ENCODE measurements at regions not wholly inside any gene's neighbourhood (a gene's known extent, or its start where the extent isn't known, plus 50 kb on each side); places are given as distances from the start of the nearest gene placed in this dataset.
"Not testable (repeated sequence)": the region's sequence is repeated elsewhere in the genome, so short reads cannot be mapped to it uniquely, and the experiment has no call there.

DNA sequence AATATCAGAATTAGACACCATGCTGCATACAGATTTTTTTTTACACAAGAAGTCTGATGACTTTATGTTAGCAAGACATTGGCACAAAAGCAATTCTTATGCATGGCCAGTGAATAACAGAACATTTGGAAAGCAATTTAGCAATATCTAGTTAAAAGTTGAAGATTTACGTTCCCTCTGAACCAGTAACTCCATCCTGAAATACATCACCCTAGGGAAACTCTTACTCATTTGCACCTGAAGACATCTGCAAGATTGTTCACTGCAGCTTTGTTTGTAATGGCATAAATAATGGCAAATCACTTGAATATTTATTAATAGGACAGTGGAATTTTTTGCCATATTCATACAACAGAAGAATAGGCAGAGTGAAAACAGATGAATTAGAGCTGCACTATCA lies 670.0 kb upstream of the NOVA1 start:
- no peak for FAIRE-seq

DNA sequence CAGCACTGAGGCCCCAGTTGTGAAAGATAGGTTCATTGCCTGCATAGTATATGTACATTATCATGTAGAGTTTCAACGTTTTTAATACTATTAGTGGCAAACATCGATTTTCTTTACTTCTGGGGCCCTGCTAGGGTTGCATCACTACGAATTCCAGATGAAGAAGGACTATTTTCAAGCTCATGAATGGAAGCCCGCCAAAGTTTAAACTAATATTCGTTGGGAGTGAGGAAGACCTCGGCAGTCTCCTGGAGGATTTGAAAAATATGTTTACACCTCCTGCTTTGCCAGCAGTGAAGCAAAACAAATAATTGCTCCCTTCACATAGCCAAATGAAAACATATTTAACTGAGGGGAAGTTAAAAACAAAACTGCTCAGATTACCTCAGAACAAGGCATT lies 672.9 kb upstream of the NOVA1 start:
- no peak for FAIRE-seq

DNA sequence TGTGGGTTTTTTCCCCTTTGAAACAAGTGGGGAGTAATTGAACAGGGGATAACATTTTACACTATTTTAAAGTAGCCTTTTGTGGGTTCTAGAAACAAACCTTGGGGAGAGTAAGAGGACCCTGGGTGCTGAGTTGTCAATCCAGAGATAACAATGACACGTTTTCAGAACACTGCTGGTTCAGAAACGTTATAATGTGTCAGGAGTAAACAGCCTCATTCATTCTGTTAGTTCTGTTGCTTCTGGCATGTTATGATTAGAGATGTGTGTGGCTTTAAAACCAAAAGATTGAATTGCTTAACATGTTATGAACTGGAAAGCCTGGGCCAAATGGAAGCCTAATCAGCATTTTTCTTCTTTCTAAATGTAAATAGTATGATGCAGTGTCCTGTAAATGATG lies 680.5 kb upstream of the NOVA1 start:
- no peak for FAIRE-seq

DNA sequence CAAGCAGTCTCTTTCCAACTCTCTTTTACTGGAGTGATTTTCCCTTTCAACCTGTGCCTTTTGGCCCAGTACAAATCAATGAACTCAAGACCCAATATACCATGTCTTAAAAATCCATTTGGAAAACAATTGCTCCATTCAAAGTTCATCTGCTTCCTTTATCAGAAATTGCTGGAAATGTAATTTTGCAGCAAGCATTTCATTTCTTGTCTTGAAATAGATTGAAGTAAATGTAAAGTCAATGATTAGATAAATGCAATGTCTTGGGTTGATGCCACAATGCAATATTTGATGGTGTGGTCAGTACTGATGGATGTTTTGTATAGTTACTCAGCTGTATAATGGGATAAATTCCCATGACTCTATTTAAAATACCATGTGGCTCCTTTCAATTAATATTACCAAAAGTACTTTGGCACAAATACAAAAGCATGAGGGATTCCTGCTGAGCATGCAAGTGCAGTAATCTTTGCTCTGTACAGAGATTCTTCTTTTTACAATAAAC lies 707.7 kb upstream of the NOVA1 start:
- FAIRE-seq, result no peak

DNA sequence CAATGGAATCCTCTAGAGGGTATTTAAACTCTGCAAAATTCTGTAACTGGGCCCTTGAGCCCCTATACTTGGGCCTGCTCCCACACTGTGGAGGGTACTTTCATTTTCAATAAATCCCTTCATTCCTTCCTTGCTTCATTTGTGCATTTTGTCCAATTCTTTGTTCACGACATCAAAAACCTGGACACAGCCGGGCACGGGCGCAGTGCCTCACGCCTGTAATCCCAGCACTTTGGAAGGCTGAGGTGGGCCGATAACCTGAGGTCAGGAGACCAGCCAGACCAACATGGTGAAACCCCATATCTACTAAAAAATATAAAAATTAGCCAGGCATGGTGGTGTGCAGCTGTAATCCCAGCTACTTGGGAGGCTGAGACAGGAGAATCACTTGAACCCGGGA lies 714.9 kb upstream of the NOVA1 start:
- not testable (repeated sequence) for FAIRE-seq

DNA sequence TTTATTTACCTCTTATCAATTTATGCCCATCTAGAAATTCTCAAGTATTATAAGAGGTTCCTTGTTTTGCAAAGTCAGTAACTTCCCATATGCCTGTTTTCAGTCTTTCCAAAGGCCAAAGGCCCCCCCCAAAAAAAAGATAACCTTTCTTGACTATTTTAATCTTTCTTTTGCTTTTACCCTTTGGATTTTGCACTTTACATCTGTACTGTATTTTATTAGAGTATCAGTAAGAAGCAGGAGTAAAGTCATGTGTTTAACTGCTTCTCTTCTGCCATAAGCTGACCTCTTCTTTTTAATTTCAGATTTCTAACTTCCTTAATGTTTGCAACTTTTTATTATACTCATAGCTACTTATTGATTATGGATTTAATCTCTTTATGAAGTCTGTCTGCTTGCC lies 716.4 kb upstream of the NOVA1 start:
- FAIRE-seq, result no peak

DNA sequence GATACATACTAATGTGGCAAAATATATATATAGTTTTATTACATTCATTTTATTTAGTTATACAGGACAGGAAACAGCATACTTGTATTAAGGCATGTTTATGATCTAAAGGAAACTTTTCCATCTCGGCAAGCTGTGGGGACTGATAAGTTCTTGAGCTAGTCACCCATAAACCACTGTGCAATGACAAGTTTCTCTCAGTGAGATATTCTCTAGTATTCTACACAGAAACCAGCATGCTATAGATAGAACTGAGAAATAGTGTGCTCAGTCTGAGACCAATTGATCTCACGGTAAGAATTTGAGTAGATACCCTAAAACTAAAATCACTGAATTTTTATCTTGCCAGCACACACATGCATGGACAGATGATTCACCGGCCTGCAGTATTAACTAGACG lies 717.6 kb upstream of the NOVA1 start:
- no peak for FAIRE-seq

DNA sequence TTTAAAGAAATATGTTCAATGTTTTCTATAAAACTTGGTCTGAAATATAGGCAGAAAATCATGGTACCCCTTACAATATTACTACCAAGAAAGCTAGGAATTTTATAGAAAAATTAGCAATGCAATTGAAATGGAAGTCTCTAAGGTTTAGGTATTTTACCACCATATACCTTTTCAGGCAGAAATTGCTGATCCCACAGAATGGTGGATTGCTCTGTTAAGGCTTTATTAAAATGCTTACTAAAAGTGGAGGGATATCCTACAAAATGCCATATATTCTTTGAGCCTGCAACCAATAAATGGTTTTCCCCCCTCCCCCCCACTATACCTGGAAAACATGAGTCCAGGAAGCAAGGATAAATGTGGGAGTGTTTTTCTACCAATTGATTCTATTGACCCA lies 718.1 kb upstream of the NOVA1 start:
- no peak for FAIRE-seq

DNA sequence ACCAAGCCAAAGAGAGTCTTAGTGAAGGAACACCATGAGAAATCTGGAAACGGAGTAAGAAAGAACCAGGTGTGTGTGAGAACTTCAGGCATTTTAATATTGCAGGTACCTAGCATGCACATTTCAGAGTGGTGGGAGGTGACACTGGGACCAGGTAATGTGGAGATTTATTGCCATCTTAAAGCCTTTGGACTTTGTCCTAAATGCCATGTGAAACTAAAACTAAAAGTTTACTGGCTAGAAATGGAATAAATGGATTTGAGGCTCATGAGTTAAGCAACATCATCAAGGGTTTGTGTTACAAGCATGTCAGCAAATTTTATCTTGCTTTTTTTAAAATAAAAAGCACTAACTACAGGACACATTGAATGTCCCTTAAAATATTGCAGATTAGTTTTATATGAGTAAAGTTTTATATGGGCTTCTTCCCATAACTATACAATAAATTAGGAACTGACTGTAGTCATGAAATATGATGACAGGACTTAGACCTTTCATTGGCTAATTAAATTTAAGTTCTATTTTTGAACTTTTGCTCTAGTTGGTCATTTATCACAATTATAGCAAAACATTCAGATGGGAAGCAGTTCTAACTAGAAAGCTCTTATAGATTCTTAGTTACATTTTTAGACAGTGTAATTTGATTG lies 721.1 kb upstream of the NOVA1 start:
- no peak for FAIRE-seq

DNA sequence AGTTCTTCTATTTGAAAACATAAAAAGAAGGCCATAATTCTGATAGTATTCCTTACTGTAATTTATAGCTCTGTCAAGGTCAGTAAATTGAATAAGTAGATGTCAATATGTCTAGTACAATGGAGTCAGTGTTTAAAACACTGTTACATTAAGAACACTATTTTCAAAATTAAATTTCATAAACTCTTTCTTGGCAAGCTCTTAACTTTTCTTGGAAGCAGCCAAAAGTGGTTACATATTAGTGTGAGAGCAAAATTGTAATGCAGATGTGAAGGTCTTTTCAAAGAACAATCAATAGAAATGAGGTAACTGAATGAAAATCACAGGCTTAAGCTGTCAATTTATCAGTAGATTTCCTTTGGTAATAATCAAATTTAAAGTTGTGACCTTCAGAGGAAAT lies 722.4 kb upstream of the NOVA1 start:
- FAIRE-seq, result no peak

DNA sequence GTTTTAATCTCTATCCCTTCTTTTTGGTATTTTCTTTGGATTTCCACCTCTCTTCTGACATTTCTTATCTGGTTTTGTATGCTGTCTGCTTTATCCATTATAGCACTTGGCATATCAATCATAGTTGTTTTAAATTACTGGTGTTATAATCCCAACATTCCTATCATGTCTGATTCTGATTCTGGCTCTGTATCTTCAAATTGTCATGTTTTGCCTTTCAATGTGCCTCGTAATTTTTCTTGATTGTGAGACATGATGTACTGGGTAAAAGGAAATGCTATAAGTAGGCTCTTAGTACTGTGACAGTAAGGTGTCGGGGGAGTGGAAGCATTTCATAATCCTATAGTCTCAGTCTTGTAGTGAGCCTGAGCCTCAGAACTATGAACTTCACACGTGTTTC lies 729.3 kb upstream of the NOVA1 start:
- FAIRE-seq, result no peak

DNA sequence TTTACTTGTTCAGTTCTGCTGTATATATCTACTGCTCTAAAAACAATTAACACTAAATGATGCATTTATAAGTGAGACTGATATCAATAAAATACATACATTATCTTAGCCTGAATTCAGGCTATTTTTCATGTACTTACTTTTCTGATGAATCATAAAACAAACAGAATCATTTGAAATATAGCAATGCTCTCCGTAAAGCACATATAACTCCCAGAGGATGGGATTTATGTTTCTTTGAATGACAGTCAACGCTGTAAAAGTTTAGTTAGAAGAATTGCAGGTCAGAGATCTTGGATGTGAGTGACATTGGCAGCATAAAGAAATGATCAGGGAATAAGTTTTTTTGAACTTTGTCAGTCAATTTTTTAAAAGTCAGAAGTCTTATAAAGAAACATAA lies 740.2 kb upstream of the NOVA1 start:
- no peak for FAIRE-seq

DNA sequence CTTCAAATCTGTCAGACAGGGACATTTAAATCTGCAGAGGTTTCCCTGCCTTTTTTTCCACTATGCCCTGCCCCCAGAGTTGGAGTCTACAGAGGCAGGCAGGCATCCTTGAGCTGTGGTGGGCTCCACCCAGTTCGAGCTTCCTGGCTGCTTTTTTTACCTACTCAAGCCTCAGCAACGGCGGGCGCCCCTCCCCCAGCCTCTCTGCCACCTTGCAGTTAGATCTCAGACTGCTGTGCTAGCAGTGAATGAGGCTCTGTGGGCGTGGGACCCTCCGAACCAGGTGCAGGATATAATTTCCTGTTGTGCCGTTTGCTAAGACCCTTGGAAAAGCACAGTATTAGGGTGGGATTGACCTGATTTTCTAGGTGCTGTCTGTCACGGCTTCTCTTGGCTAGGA lies 765.2 kb upstream of the NOVA1 start:
- not testable (repeated sequence) for FAIRE-seq

DNA sequence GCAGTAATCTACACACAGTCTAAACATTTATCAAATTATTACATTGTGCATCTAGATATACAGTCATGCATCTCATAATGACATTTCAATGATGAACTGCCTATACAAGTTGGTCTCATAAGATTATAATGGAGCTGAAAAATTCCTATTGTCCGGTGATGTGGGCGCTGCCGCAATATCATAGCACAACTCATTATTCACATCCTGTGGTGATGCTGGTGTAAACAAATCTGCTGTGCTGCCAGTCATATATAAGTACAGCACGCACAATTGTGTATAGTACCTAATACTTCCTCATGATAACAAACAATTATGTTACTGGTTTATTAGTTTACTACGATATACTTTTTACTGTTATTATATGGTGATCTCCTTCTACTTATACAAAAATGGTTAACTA lies 768.8 kb upstream of the NOVA1 start:
- no peak for FAIRE-seq

DNA sequence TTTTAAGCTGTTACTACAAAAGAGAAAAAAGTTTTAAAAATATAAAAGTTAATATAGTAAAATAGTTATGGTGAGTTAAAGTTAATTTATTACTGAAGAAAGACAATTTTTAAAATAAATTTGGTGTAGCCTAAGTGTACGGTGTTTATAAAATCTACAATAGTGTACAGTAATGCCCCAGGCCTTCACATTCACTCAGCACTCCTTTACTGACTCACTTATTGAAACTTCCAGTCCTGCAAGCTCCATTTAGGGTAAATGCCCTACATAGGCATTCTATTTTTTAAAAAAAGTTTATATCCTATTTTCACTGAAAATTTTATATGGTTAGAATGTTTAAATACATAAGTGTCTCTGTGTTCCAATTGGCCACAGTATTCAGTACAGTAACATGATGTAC lies 769.5 kb upstream of the NOVA1 start:
- FAIRE-seq, result no peak

DNA sequence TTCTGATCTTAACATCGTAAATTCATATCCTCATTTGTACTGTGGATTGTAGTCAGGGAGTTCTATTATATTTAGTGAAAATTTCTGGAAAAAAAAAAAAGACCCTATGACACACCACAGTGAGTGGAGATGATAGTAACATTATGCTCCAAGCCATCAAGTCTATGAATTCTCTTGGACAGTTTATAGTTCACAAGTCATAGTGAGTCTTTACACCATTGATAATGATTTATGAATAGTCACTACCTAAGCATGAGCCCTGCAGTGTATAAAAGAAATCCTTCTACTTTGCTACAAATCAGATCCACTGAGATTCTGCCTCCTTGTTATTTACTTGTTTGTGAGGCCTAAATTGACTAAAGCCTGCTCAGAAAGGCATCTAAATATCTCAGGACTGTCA lies 772.2 kb upstream of the NOVA1 start:
- FAIRE-seq, result no peak

DNA sequence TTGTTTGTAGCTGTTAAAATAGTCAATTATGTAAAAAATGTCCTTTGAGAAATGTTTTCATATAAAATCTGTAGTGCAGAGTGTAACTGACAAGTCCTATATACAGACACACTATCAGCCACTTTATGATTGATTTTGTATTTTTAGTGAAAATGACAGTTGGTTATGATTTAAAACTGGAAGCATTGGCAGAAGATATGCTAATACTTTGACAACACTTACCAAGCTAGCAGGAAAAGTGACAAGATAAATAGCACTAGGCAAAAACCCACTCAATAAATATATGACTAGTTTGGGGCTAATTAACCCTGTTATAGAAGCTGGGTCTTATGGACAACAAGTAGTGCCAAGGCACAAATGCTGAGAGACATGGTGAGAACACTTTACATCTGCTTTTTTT lies 772.9 kb upstream of the NOVA1 start:
- FAIRE-seq, result no peak

DNA sequence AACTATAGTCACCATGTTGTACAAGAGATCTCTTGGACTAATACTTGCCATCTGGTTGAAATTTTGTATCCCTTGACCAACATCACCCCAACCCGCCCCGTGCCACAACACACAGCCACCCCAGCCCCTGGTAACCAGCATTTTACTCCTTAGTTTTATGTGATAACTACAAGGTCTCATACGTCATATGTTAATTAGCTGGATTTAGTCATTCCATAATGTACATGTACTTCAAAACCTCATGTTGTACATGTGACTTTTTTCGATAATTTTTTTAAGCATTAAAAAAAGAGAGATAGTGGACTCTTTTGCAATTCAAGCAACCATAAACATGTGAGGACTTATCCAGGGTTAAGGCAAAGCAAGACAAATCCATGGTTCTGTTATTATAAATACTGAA lies 773.4 kb upstream of the NOVA1 start:
- FAIRE-seq, result no peak

DNA sequence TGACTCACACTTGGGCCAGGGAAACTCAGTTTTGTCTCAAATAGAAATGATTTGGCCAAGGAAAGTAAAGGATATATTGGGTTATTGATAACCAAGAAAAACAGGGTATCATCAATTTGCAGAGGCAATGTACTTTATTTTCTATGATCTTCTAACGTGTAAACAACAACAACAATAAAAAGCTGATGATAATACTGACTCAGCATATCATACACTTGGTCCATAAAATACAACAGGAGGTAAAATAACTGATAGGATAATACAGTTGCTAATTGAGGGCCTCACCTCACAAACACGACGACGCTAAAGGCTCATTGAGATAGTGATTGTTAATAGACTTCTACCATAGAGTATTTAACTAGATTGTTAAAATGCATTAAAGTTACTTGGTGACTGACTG lies 774.0 kb upstream of the NOVA1 start:
- FAIRE-seq, result no peak

DNA sequence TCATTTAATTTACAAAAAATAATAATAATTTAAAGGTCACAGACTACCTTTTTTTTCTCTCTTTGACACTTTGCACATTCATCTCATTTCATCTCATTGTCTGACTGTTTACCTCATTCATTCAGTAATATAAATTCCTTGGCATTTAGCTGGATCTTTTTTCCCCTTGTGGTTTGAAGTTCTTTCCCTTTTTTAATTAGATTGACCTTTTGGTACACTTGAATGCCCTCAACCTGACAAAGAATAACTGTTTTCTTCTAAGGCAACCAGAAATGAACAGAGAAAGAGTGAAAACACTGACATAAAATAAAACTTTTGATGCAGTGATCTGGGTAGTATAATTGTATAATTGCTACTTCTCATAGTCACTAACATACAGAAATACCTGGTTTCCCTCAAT lies 774.9 kb upstream of the NOVA1 start:
- peak; percentile 98 for FAIRE-seq

DNA sequence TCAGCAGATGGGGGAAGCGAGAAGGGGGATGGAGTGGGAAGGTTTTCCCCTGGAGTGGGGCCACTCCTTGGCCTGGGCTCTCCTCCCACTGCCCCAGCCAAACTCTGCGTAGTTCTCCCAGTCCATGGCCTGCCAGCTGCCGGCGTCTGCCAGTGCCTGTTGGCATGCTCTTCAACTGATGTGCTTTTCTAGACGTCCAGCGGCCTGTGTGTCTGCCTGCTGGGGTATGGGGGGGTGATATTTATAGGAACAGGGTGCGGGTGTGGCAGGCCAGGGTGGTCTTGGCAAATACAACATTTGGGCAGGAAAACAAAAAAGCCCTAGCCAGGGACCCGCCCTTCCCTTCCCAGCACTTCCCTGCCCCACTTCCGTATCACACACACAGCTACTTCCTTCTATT lies 786.3 kb upstream of the NOVA1 start:
- no peak for FAIRE-seq

DNA sequence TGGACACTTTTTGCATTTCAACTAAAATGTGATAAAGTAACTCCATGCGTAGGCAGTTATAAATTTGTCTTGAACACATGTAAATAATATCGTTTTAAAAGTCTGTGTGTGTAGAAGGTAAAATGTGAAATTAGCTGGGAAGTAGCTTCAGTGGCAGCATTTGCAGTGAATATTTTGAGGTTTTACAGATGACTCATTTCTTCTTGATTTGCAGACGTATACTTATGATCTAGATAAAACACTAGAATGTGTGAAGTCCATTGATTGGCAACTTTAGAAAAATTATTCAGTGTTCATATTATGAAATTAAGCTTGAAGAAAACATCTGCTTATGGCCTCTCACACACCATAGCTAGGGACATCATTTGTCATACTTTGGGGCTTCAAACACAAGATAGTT lies 788.6 kb upstream of the NOVA1 start:
- FAIRE-seq, result no peak

DNA sequence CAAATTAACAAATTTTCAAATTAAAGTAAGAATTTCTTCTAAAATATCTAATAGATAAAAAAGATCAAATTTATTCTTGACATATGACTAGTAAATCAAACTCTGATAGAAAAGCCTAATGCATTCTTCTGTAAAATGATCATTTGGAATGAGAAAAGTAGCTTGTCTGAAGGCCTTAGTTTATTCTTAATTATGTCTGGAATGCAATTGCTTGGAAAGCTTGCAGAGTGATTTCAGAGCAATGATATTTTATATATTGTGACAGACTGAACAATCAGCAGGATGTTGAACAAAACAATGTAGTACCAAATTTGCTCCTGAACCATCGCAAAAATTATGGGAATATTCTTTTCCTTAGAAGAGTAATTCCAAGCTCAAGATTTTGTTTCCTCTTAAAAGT lies 789.6 kb upstream of the NOVA1 start:
- FAIRE-seq, result no peak

DNA sequence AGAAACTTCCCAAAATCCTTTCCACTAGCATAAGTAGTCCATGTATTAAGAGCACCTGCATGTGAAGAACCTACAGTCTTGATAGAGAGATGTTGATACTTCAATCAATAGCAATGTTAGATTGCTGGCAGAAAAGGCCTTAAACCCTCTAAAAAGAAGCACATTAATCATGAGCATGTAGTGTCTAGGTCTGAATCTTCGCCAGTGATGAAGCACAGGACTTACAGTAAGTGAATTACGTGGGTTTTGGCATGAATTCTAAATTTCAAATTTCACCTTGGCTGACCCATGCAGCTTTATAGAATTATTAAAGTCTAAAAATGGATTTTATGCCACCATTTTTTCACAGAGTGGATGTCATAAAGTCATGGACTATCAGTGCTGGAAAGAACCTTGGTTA lies 791.6 kb upstream of the NOVA1 start:
- FAIRE-seq, result no peak

DNA sequence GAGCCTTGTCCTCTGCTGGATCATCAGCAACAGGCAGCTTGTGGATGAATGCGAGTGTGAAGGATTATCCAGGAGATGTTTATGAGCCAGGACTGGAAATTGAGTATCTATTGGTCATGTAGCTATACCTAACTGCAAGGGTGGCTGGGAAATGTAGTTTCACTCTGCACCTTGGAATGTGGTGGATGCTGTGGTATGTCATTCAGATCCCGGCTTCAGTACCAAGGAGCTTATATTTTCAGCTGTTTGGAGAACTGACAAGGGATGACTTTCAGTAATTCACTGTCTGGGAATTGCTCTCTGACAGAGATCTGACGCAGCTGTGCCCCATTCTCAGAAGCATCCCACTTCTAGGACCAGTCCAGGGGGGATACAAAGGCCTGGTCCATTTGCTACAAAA lies 792.3 kb upstream of the NOVA1 start:
- FAIRE-seq, result no peak

DNA sequence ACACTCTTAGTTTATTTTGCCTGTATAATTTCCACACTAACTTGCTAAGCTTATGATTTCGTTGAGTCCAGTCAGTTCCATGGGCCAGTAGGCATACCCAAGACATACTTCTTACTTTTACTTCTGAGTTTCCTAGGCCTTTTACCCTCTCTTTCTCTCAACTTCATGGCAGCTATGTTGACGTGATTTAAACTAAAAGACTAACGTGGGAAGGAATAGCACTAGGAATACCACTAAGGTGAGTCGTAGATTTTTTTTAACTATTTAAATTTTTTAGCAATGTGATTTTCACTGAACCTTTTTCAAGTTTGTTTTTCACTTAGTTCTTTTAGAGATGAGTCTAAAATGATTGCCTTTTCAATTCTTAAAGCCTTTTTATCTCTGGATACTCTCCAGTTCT lies 793.5 kb upstream of the NOVA1 start:
- no peak for FAIRE-seq

Data from endometrium (tissue), 2 donors.